Hepatocyte (in vitro differentiated cells): ENCODE measurements at regions not wholly inside any gene's neighbourhood (a gene's known extent, or its start where the extent isn't known, plus 50 kb on each side); places are given as distances from the start of the nearest gene placed in this dataset.

Experiments
- DNase-seq: peaks from one replicate; pipeline ENCODE4 v3.0.0-alpha.2; 2016; ENCODE audit warnings: low spot score
- H2AFZ ChIP-seq: fragments of 200-600 bp; sonication (generic); 2 replicates; pipeline ENCODE4 v1.6.0; 2016; ENCODE audit warnings: antibody characterized with exemption, mild to moderate bottlenecking
- H3K27ac ChIP-seq: fragments of 200-600 bp; sonication (generic); 2 replicates; pipeline ENCODE4 v1.5.1; 2016; ENCODE audit warnings: mild to moderate bottlenecking
- H3K27me3 ChIP-seq: fragments of 200-600 bp; sonication (generic); 2 replicates; pipeline ENCODE4 v1.6.1; 2016
- H3K36me3 ChIP-seq: fragments of 200-600 bp; sonication (generic); replicated peaks from 2 replicates; pipeline ENCODE4 v1.5.1; 2016; ENCODE audit warnings: low read depth; ENCODE audit not compliant: insufficient read depth
- H3K4me1 ChIP-seq: fragments of 200-600 bp; sonication (generic); 2 replicates; pipeline ENCODE4 v1.5.1; 2016; ENCODE audit warnings: mild to moderate bottlenecking, moderate library complexity; ENCODE audit not compliant: insufficient read depth
- H3K4me2 ChIP-seq: fragments of 200-600 bp; sonication (generic); 2 replicates; pipeline ENCODE4 v1.6.0; 2016
- H3K4me3 ChIP-seq: fragments of 200-600 bp; sonication (generic); 2 replicates; pipeline ENCODE4 v1.5.1; 2016; ENCODE audit warnings: mild to moderate bottlenecking
- H3K79me2 ChIP-seq: fragments of 200-600 bp; sonication (generic); 2 replicates; pipeline ENCODE4 v1.6.0; 2017; ENCODE audit warnings: mild to moderate bottlenecking
- H3K9me2 ChIP-seq: fragments of 200-600 bp; sonication (generic); replicated peaks from 2 replicates; pipeline ENCODE4 v1.6.0; 2017; ENCODE audit warnings: mild to moderate bottlenecking; ENCODE audit not compliant: insufficient read depth
- H3K9me3 ChIP-seq: fragments of 200-600 bp; sonication (generic); 2 replicates; pipeline ENCODE4 v1.5.1; 2016; ENCODE audit warnings: low read depth, mild to moderate bottlenecking
- H4K20me1 ChIP-seq: fragments of 200-600 bp; sonication (generic); 2 replicates; pipeline ENCODE4 v1.6.0; 2016; ENCODE audit warnings: mild to moderate bottlenecking; ENCODE audit not compliant: insufficient read depth, poor library complexity, severe bottlenecking
- EZH2 ChIP-seq: fragments of 200-600 bp; sonication (generic); IDR thresholded peaks from 2 replicates; pipeline ENCODE4 v1.6.1; 2016; ENCODE audit warnings: antibody characterized with exemption, mild to moderate bottlenecking, borderline replicate concordance
- EZH2phosphoT487 ChIP-seq: fragments of 200-600 bp; sonication (generic); IDR thresholded peaks from one replicate; pipeline ENCODE4 v1.6.1; 2018; ENCODE audit warnings: antibody characterized with exemption, mild to moderate bottlenecking, low read depth, moderate library complexity; ENCODE audit not compliant: unreplicated experiment, severe bottlenecking
- WGBS: methylation state at CpG from one replicate; pipeline ENCODE4 v1.1.6; 2016; ENCODE audit warnings: low lambda C conversion rate; ENCODE audit errors: missing lambda C conversion rate; 5-methylcytosine and 5-hydroxymethylcytosine counted together
- TF ChIP-seq, protein P1 (sequence below): fragments of 200-600 bp; sonication (generic); IDR thresholded peaks from 2 replicates; pipeline ENCODE4 v1.5.1; 2016; ENCODE audit warnings: antibody characterized with exemption, mild to moderate bottlenecking; ENCODE audit not compliant: poor library complexity

DNA sequence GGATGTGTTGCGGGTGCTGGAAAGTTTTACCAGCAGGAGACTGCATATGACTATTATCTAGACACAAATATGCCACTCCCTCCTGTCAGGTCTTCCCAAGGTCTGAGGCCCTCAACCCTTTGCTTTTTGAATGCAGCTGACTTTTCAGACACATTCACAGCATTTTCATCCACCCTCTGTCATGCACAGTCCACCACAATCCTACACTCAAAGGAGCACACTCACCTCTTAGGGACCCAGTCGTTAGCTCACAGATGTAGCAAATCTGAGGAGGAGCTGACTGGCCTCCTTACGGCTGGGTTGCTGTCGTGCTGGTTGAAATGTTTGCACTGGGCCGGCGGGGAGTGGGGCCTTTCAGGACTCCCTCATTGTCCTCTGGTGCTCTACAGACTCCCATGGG lies 479.4 kb downstream of the IRS2 start:
- Histone ChIP-seq H3K27ac (no peak overlapping the region), H3K4me3 (no peak overlapping the region)

DNA sequence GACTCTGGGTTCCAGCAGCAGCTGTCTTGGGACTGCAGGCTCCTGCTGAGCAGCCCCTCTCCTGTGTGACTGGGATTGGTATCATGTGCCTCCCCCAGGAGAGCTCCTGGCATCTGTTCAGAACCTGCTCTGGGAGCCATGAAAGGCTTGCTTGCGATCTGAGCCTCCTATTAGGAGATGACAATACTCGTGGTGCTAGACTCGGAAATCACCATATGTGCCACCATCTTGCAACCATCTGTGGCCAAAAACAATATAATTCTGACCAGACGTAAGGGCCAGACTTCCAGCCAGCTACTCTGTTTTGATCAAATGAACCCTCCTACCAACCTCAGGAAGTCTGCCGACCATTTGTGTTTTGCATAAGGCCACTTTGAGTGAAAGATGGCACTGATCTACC lies 484.7 kb downstream of the IRS2 start:
- WGBS, result 87% methylated on average over 5 of the region's 5 CpGs
- Histone ChIP-seq H3K27me3 (no peaks in the 10 kb centered on the region), H4K20me1 (no peaks in the 10 kb centered on the region), H3K79me2 (no peaks in the 10 kb centered on the region), H3K9me2 (no peaks in the 10 kb centered on the region), H3K36me3 (no peaks in the 10 kb centered on the region), H2AFZ (no peak overlapping the region), H3K27ac (no peak overlapping the region), H3K9me3 (no peaks in the 10 kb centered on the region), H3K4me3 (no peak overlapping the region), H3K4me2 (no peak overlapping the region), H3K4me1 (no peaks in the 10 kb centered on the region)
- no peak for DNase-seq
- TF ChIP-seq, protein P1, sequence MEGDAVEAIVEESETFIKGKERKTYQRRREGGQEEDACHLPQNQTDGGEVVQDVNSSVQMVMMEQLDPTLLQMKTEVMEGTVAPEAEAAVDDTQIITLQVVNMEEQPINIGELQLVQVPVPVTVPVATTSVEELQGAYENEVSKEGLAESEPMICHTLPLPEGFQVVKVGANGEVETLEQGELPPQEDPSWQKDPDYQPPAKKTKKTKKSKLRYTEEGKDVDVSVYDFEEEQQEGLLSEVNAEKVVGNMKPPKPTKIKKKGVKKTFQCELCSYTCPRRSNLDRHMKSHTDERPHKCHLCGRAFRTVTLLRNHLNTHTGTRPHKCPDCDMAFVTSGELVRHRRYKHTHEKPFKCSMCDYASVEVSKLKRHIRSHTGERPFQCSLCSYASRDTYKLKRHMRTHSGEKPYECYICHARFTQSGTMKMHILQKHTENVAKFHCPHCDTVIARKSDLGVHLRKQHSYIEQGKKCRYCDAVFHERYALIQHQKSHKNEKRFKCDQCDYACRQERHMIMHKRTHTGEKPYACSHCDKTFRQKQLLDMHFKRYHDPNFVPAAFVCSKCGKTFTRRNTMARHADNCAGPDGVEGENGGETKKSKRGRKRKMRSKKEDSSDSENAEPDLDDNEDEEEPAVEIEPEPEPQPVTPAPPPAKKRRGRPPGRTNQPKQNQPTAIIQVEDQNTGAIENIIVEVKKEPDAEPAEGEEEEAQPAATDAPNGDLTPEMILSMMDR, result no peak
- TF ChIP-seq EZH2phosphoT487 (no peak), EZH2 (no peak)

More for the DNA sequence above, 479.4 kb downstream of the IRS2 start:
- H3K4me1 ChIP-seq, result peaks cover 4% of the 10 kb centered on the region
- no peaks in the 10 kb centered on the region for H3K9me2 ChIP-seq
- DNase-seq, result no peak
- TF ChIP-seq, protein P1, result no peak
- no peak for TF ChIP-seq EZH2phosphoT487
- no peaks in the 10 kb centered on the region for H3K36me3 ChIP-seq
- no peak overlapping the region for H2AFZ ChIP-seq
- 61% methylated on average over 6 of the region's 6 CpGs for WGBS
- H3K9me3 ChIP-seq, result no peaks in the 10 kb centered on the region
- no peaks in the 10 kb centered on the region for H3K79me2 ChIP-seq
- no peaks in the 10 kb centered on the region for H3K27me3 ChIP-seq
- H3K4me2 ChIP-seq, result no peak overlapping the region
- no peaks in the 10 kb centered on the region for H4K20me1 ChIP-seq

DNA sequence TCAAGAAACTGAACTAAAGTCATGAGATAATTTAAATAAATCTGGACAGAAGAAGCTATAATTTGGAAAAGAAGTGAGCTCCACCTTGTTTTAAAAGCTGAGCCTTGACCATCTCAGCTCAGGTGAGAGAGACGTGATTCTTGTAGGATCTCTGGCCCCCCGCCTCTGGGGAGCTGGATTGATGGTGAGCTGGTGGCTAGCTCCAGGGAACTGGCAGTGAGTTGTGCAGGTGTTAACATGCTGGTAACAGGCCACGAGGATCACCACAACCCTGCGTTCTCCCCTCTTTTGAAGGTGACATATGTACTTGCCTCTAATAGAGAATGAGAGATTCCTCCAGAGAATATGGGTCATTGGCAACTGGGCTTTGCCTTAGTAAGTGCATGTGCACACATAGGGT lies 485.1 kb downstream of the IRS2 start:
- no peaks in the 10 kb centered on the region for H3K36me3 ChIP-seq
- no peaks in the 10 kb centered on the region for H3K79me2 ChIP-seq
- H3K27me3 ChIP-seq, result no peaks in the 10 kb centered on the region
- H3K27ac ChIP-seq, result no peak overlapping the region
- no peak overlapping the region for H2AFZ ChIP-seq
- TF ChIP-seq EZH2phosphoT487, result no peak
- TF ChIP-seq, protein P1, result no peak
- no peak for TF ChIP-seq EZH2
- H3K4me2 ChIP-seq, result no peak overlapping the region
- no peaks in the 10 kb centered on the region for H3K9me2 ChIP-seq
- 89% methylated on average over 4 of the region's 4 CpGs for WGBS
- H4K20me1 ChIP-seq, result no peaks in the 10 kb centered on the region
- H3K9me3 ChIP-seq, result no peaks in the 10 kb centered on the region
- no peak for DNase-seq
- H3K4me3 ChIP-seq, result no peak overlapping the region
- no peaks in the 10 kb centered on the region for H3K4me1 ChIP-seq

DNA sequence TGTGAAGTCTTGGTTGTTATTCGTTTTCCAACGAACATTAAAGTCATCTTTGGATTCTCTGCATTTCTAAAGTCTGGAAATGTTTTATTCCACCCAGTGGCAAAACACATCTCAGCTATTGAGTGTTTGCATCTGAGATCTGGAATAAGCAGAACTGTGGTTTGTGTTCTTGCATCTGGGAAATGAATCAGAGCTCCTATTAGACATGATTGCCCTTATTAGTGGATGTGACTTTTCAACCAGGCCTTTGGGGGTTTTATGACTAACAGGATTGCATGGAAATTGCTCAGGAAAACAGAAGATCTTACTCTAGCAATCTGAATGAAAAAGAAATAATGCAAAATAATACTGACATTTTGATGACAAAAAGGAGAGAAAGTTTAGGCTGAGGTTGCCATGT lies 488.8 kb downstream of the IRS2 start:
- Histone ChIP-seq H3K36me3 (no peaks in the 10 kb centered on the region), H3K9me3 (no peaks in the 10 kb centered on the region), H3K4me2 (no peak overlapping the region), H3K9me2 (no peaks in the 10 kb centered on the region), H2AFZ (no peak overlapping the region), H3K4me3 (no peak overlapping the region), H3K27me3 (no peaks in the 10 kb centered on the region), H4K20me1 (no peaks in the 10 kb centered on the region), H3K79me2 (no peaks in the 10 kb centered on the region), H3K27ac (no peak overlapping the region), H3K4me1 (no peaks in the 10 kb centered on the region)
- no peak for TF ChIP-seq EZH2phosphoT487
- TF ChIP-seq EZH2, result no peak
- TF ChIP-seq, protein P1, result no peak
- 85% methylated on average over 2 of the region's 2 CpGs for WGBS
- no peak for DNase-seq
